OCI-LY1 (cell line): ENCODE measurements at regions not wholly inside any gene's neighbourhood (a gene's known extent, or its start where the extent isn't known, plus 50 kb on each side); places are given as distances from the start of the nearest gene placed in this dataset.
A peak's percentile ranks its signal among the peaks of the same experiment; 100 is the strongest.

Source experiments
- H2AFZ ChIP-seq: fragments of 200-600 bp; sonication (generic), shearing (Covaris generic); 2 replicates; pipeline ENCODE4 v1.6.0; 2014; ENCODE audit warnings: antibody characterized with exemption, mild to moderate bottlenecking, low read length
- H3F3A ChIP-seq: fragments of 200-600 bp; sonication (generic), shearing (Covaris generic); 2 replicates; pipeline ENCODE4 v1.6.0; 2014; ENCODE audit warnings: mild to moderate bottlenecking, antibody characterized with exemption, low read length, moderate library complexity; ENCODE audit not compliant: insufficient read depth
- H3K27ac ChIP-seq: fragments of 200-600 bp; sonication (generic); 2 replicates; pipeline ENCODE4 v1.5.1; 2014; ENCODE audit warnings: low read length, mixed run types, mild to moderate bottlenecking, low read depth; ENCODE audit not compliant: poor library complexity, severe bottlenecking
- H3K27me3 ChIP-seq: fragments of 200-600 bp; sonication (generic); 2 replicates; pipeline ENCODE4 v1.6.0; 2014; ENCODE audit warnings: antibody characterized with exemption, mild to moderate bottlenecking, low read length, moderate library complexity; ENCODE audit not compliant: insufficient read depth
- H3K36me3 ChIP-seq: fragments of 200-600 bp; sonication (generic); 2 replicates; pipeline ENCODE4 v1.6.1; 2014; ENCODE audit warnings: mild to moderate bottlenecking, antibody characterized with exemption, low read length, moderate library complexity, mixed read lengths; ENCODE audit not compliant: insufficient read depth
- H3K4me1 ChIP-seq: fragments of 200-600 bp; sonication (generic); 2 replicates; pipeline ENCODE4 v1.5.1; 2014; ENCODE audit warnings: mild to moderate bottlenecking, low read length, moderate library complexity; ENCODE audit not compliant: insufficient read depth, severe bottlenecking
- H3K4me2 ChIP-seq: fragments of 200-600 bp; sonication (generic), shearing (Covaris generic); 2 replicates; pipeline ENCODE4 v1.6.1; 2014; ENCODE audit warnings: low read length
- H3K4me3 ChIP-seq: fragments of 200-600 bp; sonication (generic); 2 replicates; pipeline ENCODE4 v1.5.1; 2014; ENCODE audit warnings: low read length, low read depth, mild to moderate bottlenecking, mixed read lengths; ENCODE audit not compliant: poor library complexity, severe bottlenecking
- H3K79me2 ChIP-seq: fragments of 200-600 bp; shearing (Covaris generic); 2 replicates; pipeline ENCODE4 v1.6.1; 2016; ENCODE audit warnings: mixed run types, low read length, mixed read lengths; ENCODE audit not compliant: insufficient read depth
- H3K9ac ChIP-seq: fragments of 200-600 bp; sonication (generic), shearing (Covaris generic); 2 replicates; pipeline ENCODE4 v1.6.1; 2014; ENCODE audit warnings: mild to moderate bottlenecking, low read length, mixed read lengths
- H3K9me2 ChIP-seq: fragments of 200-600 bp; sonication (generic), shearing (Covaris generic); 2 replicates; pipeline ENCODE4 v1.6.1; 2014; ENCODE audit warnings: low read depth, mild to moderate bottlenecking, low read length, mixed read lengths
- H3K9me3 ChIP-seq: fragments of 200-600 bp; shearing (Covaris generic); 2 replicates; pipeline ENCODE4 v1.6.1; 2014; ENCODE audit warnings: low read length, mixed read lengths
- H4K20me1 ChIP-seq: fragments of 200-600 bp; sonication (generic), shearing (Covaris generic); 2 replicates; pipeline ENCODE4 v1.6.0; 2016; ENCODE audit warnings: mild to moderate bottlenecking, low read length; ENCODE audit not compliant: insufficient read depth
- CTCF ChIP-seq: fragments of 200-600 bp; sonication (generic), shearing (Covaris generic); IDR thresholded peaks from 2 replicates; pipeline ENCODE4 v1.5.1; 2017; ENCODE audit warnings: mild to moderate bottlenecking, antibody characterized with exemption, low read length, moderate library complexity, mixed read lengths
- EZH2 ChIP-seq: fragments of 200-600 bp; sonication (generic), shearing (Covaris generic); IDR thresholded peaks from 2 replicates; pipeline ENCODE4 v1.8.0; 2017; ENCODE audit warnings: borderline replicate concordance, mixed run types, mild to moderate bottlenecking, antibody characterized with exemption, low read length, moderate library complexity, mixed read lengths

GRCh38 chr4:180900781-180901180 lies 1342.4 kb upstream of the TENM3 start:
- H3K4me1 ChIP-seq: no peaks in the 10 kb centered on the region
- no peak overlapping the region for H3K4me3 ChIP-seq
- no peak overlapping the region for H3K4me2 ChIP-seq
- no peaks in the 10 kb centered on the region for H3K9me3 ChIP-seq
- H3K9ac ChIP-seq: no peak overlapping the region
- no peaks in the 10 kb centered on the region for H3K27me3 ChIP-seq
- no peaks in the 10 kb centered on the region for H3F3A ChIP-seq
- TF ChIP-seq EZH2 (no peak), CTCF (no peak)
- no peak overlapping the region for H3K27ac ChIP-seq
- H4K20me1 ChIP-seq: no peaks in the 10 kb centered on the region
- H3K79me2 ChIP-seq: no peaks in the 10 kb centered on the region
- no peaks in the 10 kb centered on the region for H3K9me2 ChIP-seq
- H2AFZ ChIP-seq: no peak overlapping the region
- H3K36me3 ChIP-seq: no peaks in the 10 kb centered on the region

- Histone ChIP-seq H3K9me3 (0 out of 2 replicates have a peak, but pooled peaks cover 3% of the 10 kb centered on the region), H2AFZ (no peak overlapping the region), H3K79me2 (no peaks in the 10 kb centered on the region), H3K9ac (no peak overlapping the region), H3K9me2 (no peaks in the 10 kb centered on the region), H3K27ac (no peak overlapping the region), H3K36me3 (no peaks in the 10 kb centered on the region), H3F3A (no peaks in the 10 kb centered on the region), H3K27me3 (no peaks in the 10 kb centered on the region), H3K4me2 (no peak overlapping the region), H3K4me3 (no peak overlapping the region), H4K20me1 (no peaks in the 10 kb centered on the region), H3K4me1 (no peaks in the 10 kb centered on the region)
- TF ChIP-seq CTCF: peak; percentile 42
- no peak for TF ChIP-seq EZH2
Measured at GRCh38 chr4:180909279-180909678, 1333.9 kb upstream of the TENM3 start.

- H3K4me3 ChIP-seq: no peak overlapping the region
- no peak overlapping the region for H3K4me2 ChIP-seq
- no peak overlapping the region for H3K27ac ChIP-seq
- peaks cover 4% of the 10 kb centered on the region for H3K4me1 ChIP-seq
- H4K20me1 ChIP-seq: no peaks in the 10 kb centered on the region
- H3K9me2 ChIP-seq: no peaks in the 10 kb centered on the region
- H3K9ac ChIP-seq: no peak overlapping the region
- no peaks in the 10 kb centered on the region for H3K79me2 ChIP-seq
- no peaks in the 10 kb centered on the region for H3K27me3 ChIP-seq
- TF ChIP-seq EZH2 (no peak), CTCF (no peak)
- H3K36me3 ChIP-seq: no peaks in the 10 kb centered on the region
- H3K9me3 ChIP-seq: 0 out of 2 replicates have a peak, but pooled peaks cover 6% of the 10 kb centered on the region
- no peaks in the 10 kb centered on the region for H3F3A ChIP-seq
- no peak overlapping the region for H2AFZ ChIP-seq
Measured at GRCh38 chr4:180913750-180914149, 1329.5 kb upstream of the TENM3 start.
